H1 (cell line): ENCODE measurements at regions not wholly inside any gene's neighbourhood (a gene's known extent, or its start where the extent isn't known, plus 50 kb on each side); places are given as distances from the start of the nearest gene placed in this dataset.

Source experiments
- HDAC2 ChIP-seq, 2 experiments: fragments of 300-600 bp in 1 of 2; sonication (generic) in 1 of 2; IDR thresholded peaks; 2 replicates each; pipeline ENCODE4 v1.6.1; 2011 to 2012; ENCODE audit warnings: low read depth in 2 of 2, low read length in 2 of 2, mild to moderate bottlenecking in 2 of 2, moderate library complexity in 2 of 2, borderline replicate concordance in 1 of 2, inconsistent platforms in 1 of 2

DNA sequence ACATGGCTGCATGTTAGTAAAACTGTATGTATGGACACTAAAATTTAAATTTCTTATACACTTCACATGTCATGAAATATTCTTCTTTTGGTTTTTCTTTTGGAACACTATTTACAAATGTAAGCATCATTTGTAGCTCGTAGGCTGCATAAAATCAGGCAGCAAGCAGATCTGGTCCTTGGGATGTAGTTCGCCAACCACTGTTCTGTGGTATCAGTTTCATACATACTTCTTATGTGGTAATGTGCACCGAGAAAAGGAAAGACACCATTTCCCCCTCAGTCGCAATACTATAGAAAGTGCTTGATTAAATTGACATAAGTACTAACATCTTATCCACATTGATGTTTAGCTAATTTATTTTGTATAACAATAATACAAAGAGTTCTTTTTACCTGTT, 274.4 kb upstream of the VCX start (continued):
- no peak for TF ChIP-seq HDAC2 (IDR thresholded peaks at IDR 0.05; ENCODE audit: borderline replicate concordance in 1 of 2, low read depth in 2 of 2, low read length in 2 of 2)
